Activated CD4-positive, alpha-beta memory T cell treated with anti-CD3 and anti-CD28 coated beads for 36 hours (primary cell): ENCODE measurements at regions not wholly inside any gene's neighbourhood (a gene's known extent, or its start where the extent isn't known, plus 50 kb on each side); places are given as distances from the start of the nearest gene placed in this dataset.
"Not testable (repeated sequence)": the region's sequence is repeated elsewhere in the genome, so short reads cannot be mapped to it uniquely, and the experiment has no call there.

Experiments used
- CTCF ChIA-PET: fragments of 350-600 bp; sonication (Branson Sonifier 250); formaldehyde crosslinking; loops from one replicate; lab custom pipeline; 2021; ENCODE audit warnings: antibody characterized with exemption, inconsistent platforms; lab: Charles Lee
- POLR2A ChIA-PET: fragments of 350-600 bp; sonication (Branson Sonifier 250); formaldehyde crosslinking; loops from one replicate; lab custom pipeline; 2021; ENCODE audit warnings: antibody characterized with exemption; lab: Charles Lee
- DNase-seq: peaks from one replicate; pipeline ENCODE4 v3.0.0-alpha.2; 2020
- H3K27ac Mint-ChIP-seq: one replicate; pipeline ENCODE4 v1.8.0; 2021; ENCODE audit warnings: mixed read lengths
- H3K27me3 Mint-ChIP-seq: one replicate; pipeline ENCODE4 v1.8.0; 2021; ENCODE audit warnings: mixed read lengths
- H3K36me3 Mint-ChIP-seq: one replicate; pipeline ENCODE4 v1.8.0; 2021; ENCODE audit warnings: mixed read lengths
- H3K4me1 Mint-ChIP-seq: one replicate; pipeline ENCODE4 v1.8.0; 2021; ENCODE audit warnings: low read depth, mixed read lengths
- H3K4me3 Mint-ChIP-seq: one replicate; pipeline ENCODE4 v1.8.0; 2021; ENCODE audit warnings: mild to moderate bottlenecking, mixed read lengths
- H3K9me3 Mint-ChIP-seq: one replicate; pipeline ENCODE4 v1.8.0; 2021; ENCODE audit warnings: mixed read lengths
- intact Hi-C: fragments of 100-400 bp; cut with micrococcal nuclease; formaldehyde crosslinking; loops from one replicate; pipeline ENCODE4 v1.15.1; 2023

GRCh38 chr18:24601585-24601984, 141.1 kb downstream of the HRH4 start:
- Mint-ChIP-seq H3K27me3 (peaks cover 4% of the 10 kb centered on the region), H3K4me1 (no peaks in the 10 kb centered on the region), H3K9me3 (no peaks in the 10 kb centered on the region), H3K27ac (no peak overlapping the region), H3K4me3 (no peak overlapping the region), H3K36me3 (no peaks in the 10 kb centered on the region)
- ChIA-PET CTCF (interaction anchor here (0.5 to 3.0 kb wide), 5 partner anchors 122 to 187 kb away, joined by 3 to 17 read pairs (median 3); no protein-coding TSS in a partner anchor), POLR2A (no interaction called here)
- no peak for DNase-seq
- intact Hi-C loops = loop anchor here (10.0 kb wide), 1 partner anchor 73 kb away; no protein-coding TSS in a partner anchor

GRCh38 chr18:24602201-24602600, 141.8 kb downstream of the HRH4 start:
- DNase-seq = no peak
- Mint-ChIP-seq H3K27me3 (peaks cover 4% of the 10 kb centered on the region), H3K9me3 (no peaks in the 10 kb centered on the region), H3K27ac (no peak overlapping the region), H3K36me3 (no peaks in the 10 kb centered on the region), H3K4me1 (no peaks in the 10 kb centered on the region), H3K4me3 (no peak overlapping the region)
- ChIA-PET POLR2A (no interaction called here), CTCF (interaction anchor here (1.2 to 3.0 kb wide), 3 partner anchors 121 to 128 kb away, joined by 3 to 17 read pairs (median 3); no protein-coding TSS in a partner anchor)
- intact Hi-C loops = loop anchor here (10.0 kb wide), 1 partner anchor 73 kb away; no protein-coding TSS in a partner anchor

GRCh38 chr18:24603151-24603550, 142.7 kb downstream of the HRH4 start:
- Mint-ChIP-seq H3K36me3 (no peaks in the 10 kb centered on the region), H3K4me3 (no peak overlapping the region), H3K27me3 (peaks cover 4% of the 10 kb centered on the region), H3K9me3 (no peaks in the 10 kb centered on the region), H3K4me1 (no peaks in the 10 kb centered on the region), H3K27ac (no peak overlapping the region)
- intact Hi-C loops = loop anchor here (10.0 kb wide), 1 partner anchor 72 kb away; no protein-coding TSS in a partner anchor
- DNase-seq = no peak
- ChIA-PET CTCF (interaction anchor here (3.0 kb wide), 1 partner anchor 123 kb away, joined by 17 read pairs; no protein-coding TSS in a partner anchor), POLR2A (no interaction called here)

- H3K9me3 Mint-ChIP-seq = no peaks in the 10 kb centered on the region
- intact Hi-C loops = loop anchor here (10.0 kb wide), 1 partner anchor 69 kb away; no protein-coding TSS in a partner anchor
- H3K4me3 Mint-ChIP-seq = no peak overlapping the region
- no peaks in the 10 kb centered on the region for H3K36me3 Mint-ChIP-seq
- DNase-seq = no peak
- H3K27ac Mint-ChIP-seq = no peak overlapping the region
- no peaks in the 10 kb centered on the region for H3K4me1 Mint-ChIP-seq
- POLR2A ChIA-PET = no interaction called here
- H3K27me3 Mint-ChIP-seq = no peaks in the 10 kb centered on the region
- CTCF ChIA-PET = no interaction called here
Observed at GRCh38 chr18:24605444-24605843, 145.0 kb downstream of the HRH4 start.

GRCh38 chr18:24609254-24609653, 148.8 kb downstream of the HRH4 start:
- H3K36me3 Mint-ChIP-seq = no peaks in the 10 kb centered on the region
- no peaks in the 10 kb centered on the region for H3K9me3 Mint-ChIP-seq
- H3K4me1 Mint-ChIP-seq = no peaks in the 10 kb centered on the region
- no peaks in the 10 kb centered on the region for H3K27me3 Mint-ChIP-seq
- CTCF ChIA-PET = no interaction called here
- DNase-seq = no peak
- no peak overlapping the region for H3K27ac Mint-ChIP-seq
- POLR2A ChIA-PET = no interaction called here
- H3K4me3 Mint-ChIP-seq = no peak overlapping the region
- intact Hi-C loops = loop anchor here (10.0 kb wide), 1 partner anchor 66 kb away; no protein-coding TSS in a partner anchor

- Mint-ChIP-seq H3K27me3 (no peaks in the 10 kb centered on the region), H3K4me3 (no peak overlapping the region), H3K9me3 (no peaks in the 10 kb centered on the region), H3K36me3 (no peaks in the 10 kb centered on the region), H3K27ac (no peak overlapping the region), H3K4me1 (no peaks in the 10 kb centered on the region)
- no peak for DNase-seq
- CTCF ChIA-PET = interaction anchor here (2.0 kb wide), 1 partner anchor 116 kb away, joined by 4 read pairs; no protein-coding TSS in a partner anchor
- intact Hi-C loops = no loop called here
- POLR2A ChIA-PET = no interaction called here
Observed at GRCh38 chr18:24611075-24611474, 150.6 kb downstream of the HRH4 start.

- ChIA-PET POLR2A (no interaction called here), CTCF (no interaction called here)
- intact Hi-C loops = no loop called here
- H3K27me3 Mint-ChIP-seq = no peaks in the 10 kb centered on the region
- no peak overlapping the region for H3K4me3 Mint-ChIP-seq
- no peaks in the 10 kb centered on the region for H3K4me1 Mint-ChIP-seq
- no peaks in the 10 kb centered on the region for H3K36me3 Mint-ChIP-seq
- DNase-seq = no peak
- H3K9me3 Mint-ChIP-seq = no peaks in the 10 kb centered on the region
- no peak overlapping the region for H3K27ac Mint-ChIP-seq
Observed at GRCh38 chr18:24613896-24614640, 153.6 kb downstream of the HRH4 start.

- ChIA-PET CTCF (no interaction called here), POLR2A (no interaction called here)
- no peaks in the 10 kb centered on the region for H3K9me3 Mint-ChIP-seq
- DNase-seq = no peak
- intact Hi-C loops = no loop called here
- H3K4me3 Mint-ChIP-seq = no peak overlapping the region
- no peaks in the 10 kb centered on the region for H3K27me3 Mint-ChIP-seq
- no peaks in the 10 kb centered on the region for H3K36me3 Mint-ChIP-seq
- H3K4me1 Mint-ChIP-seq = no peaks in the 10 kb centered on the region
- no peak overlapping the region for H3K27ac Mint-ChIP-seq
Observed at GRCh38 chr18:24616653-24617052, 156.2 kb downstream of the HRH4 start.

GRCh38 chr18:24624421-24624820, 164.0 kb downstream of the HRH4 start:
- H3K4me3 Mint-ChIP-seq, H3K36me3 Mint-ChIP-seq, intact Hi-C loops, CTCF ChIA-PET, H3K27ac Mint-ChIP-seq, POLR2A ChIA-PET, H3K27me3 Mint-ChIP-seq, H3K4me1 Mint-ChIP-seq, DNase-seq, H3K9me3 Mint-ChIP-seq: not testable (repeated sequence)

GRCh38 chr18:24627644-24628315, 167.3 kb downstream of the HRH4 start:
- Mint-ChIP-seq H3K36me3 (no peaks in the 10 kb centered on the region), H3K27ac (no peak overlapping the region), H3K27me3 (peaks cover 6% of the 10 kb centered on the region), H3K9me3 (no peaks in the 10 kb centered on the region), H3K4me3 (no peak overlapping the region), H3K4me1 (no peaks in the 10 kb centered on the region)
- CTCF ChIA-PET = no interaction called here
- intact Hi-C loops = no loop called here
- POLR2A ChIA-PET = no interaction called here
- no peak for DNase-seq

GRCh38 chr18:24628326-24628725, 167.9 kb downstream of the HRH4 start:
- Mint-ChIP-seq H3K4me1 (no peaks in the 10 kb centered on the region), H3K27ac (no peak overlapping the region), H3K4me3 (no peak overlapping the region), H3K36me3 (no peaks in the 10 kb centered on the region), H3K9me3 (no peaks in the 10 kb centered on the region), H3K27me3 (peaks cover 8% of the 10 kb centered on the region)
- no peak for DNase-seq
- intact Hi-C loops = no loop called here
- ChIA-PET POLR2A (no interaction called here), CTCF (no interaction called here)

GRCh38 chr18:24629921-24630320, 169.5 kb downstream of the HRH4 start:
- CTCF ChIA-PET = interaction anchor here (1.0 kb wide), 1 partner anchor 97 kb away, joined by 3 read pairs; no protein-coding TSS in a partner anchor
- Mint-ChIP-seq H3K9me3 (no peaks in the 10 kb centered on the region), H3K36me3 (no peaks in the 10 kb centered on the region), H3K27ac (no peak overlapping the region), H3K4me3 (no peak overlapping the region), H3K4me1 (no peaks in the 10 kb centered on the region), H3K27me3 (peaks cover 8% of the 10 kb centered on the region)
- POLR2A ChIA-PET = no interaction called here
- DNase-seq = no peak
- intact Hi-C loops = no loop called here
